Testis (tissue), 2 donors: ENCODE measurements at regions not wholly inside any gene's neighbourhood (a gene's known extent, or its start where the extent isn't known, plus 50 kb on each side); places are given as distances from the start of the nearest gene placed in this dataset.

Experiments
- POLR2A ChIP-seq: fragments of 450-650 bp; IDR thresholded peaks from one replicate; pipeline ENCODE4 v1.6.1; 2017; ENCODE audit warnings: antibody characterized with exemption, mild to moderate bottlenecking, moderate library complexity
- TF ChIP-seq, protein P1 (sequence below), 3 experiments: fragments of 450-650 bp in 2 of 3; fragments of 200-600 bp in 1 of 3; sonication (generic) in 1 of 3; IDR thresholded peaks; one replicate each; pipeline ENCODE4 v1.5.1; 2016 to 2019; ENCODE audit warnings: antibody characterized with exemption in 3 of 3, mild to moderate bottlenecking in 2 of 3, moderate library complexity in 1 of 3

DNA sequence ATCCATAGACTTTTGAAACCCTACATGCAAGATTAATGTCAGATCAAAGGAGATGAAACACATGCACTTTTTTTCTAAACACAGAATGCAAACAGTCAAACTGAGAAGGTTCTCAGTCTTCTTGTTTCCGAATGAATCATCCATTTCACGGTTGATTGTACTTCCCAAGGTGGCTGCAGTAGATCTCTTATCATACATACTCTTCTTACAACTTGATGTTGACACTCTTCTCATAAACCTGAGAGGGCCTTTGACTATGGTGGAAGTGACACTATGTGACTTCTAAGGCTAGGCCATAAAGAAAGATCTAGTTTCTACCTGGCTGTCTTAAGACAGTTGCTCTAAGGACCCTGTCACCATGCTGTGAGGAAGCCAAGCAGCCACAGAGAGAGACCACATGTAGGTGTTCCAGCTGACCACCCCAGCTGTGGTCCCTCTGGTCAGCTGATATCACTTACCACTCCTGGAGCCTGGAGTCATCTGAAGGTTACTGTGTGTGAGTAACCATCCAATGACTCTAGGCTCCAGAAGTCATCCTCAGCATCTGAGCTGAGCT is 67.2 kb upstream of the HMGA2 start:
- no peak for TF ChIP-seq POLR2A
- TF ChIP-seq, protein P1, sequence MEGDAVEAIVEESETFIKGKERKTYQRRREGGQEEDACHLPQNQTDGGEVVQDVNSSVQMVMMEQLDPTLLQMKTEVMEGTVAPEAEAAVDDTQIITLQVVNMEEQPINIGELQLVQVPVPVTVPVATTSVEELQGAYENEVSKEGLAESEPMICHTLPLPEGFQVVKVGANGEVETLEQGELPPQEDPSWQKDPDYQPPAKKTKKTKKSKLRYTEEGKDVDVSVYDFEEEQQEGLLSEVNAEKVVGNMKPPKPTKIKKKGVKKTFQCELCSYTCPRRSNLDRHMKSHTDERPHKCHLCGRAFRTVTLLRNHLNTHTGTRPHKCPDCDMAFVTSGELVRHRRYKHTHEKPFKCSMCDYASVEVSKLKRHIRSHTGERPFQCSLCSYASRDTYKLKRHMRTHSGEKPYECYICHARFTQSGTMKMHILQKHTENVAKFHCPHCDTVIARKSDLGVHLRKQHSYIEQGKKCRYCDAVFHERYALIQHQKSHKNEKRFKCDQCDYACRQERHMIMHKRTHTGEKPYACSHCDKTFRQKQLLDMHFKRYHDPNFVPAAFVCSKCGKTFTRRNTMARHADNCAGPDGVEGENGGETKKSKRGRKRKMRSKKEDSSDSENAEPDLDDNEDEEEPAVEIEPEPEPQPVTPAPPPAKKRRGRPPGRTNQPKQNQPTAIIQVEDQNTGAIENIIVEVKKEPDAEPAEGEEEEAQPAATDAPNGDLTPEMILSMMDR (IDR thresholded peaks at IDR 0.05), result no peak
